ENCODE measurements at regions not wholly inside any gene's neighbourhood (a gene's known extent, or its start where the extent isn't known, plus 50 kb on each side); places are given as distances from the start of the nearest gene placed in this dataset.

GRCh38 chr1:110787328-110788071 is 85.4 kb upstream of the CD53 start:
- Histone ChIP-seq H3K27ac (no peak overlapping the region), H3K4me3 (no peak overlapping the region), H3K9me3 (no peaks in the 10 kb centered on the region), H3K27me3 (peaks cover 5% of the 10 kb centered on the region), H3K4me1 (no peaks in the 10 kb centered on the region), H3K36me3 (no peaks in the 10 kb centered on the region)
- WGBS = 36% methylated on average over 2 of the region's 3 CpGs
- TF ChIP-seq POLR2AphosphoS5 (IDR thresholded peaks at IDR 0.05) = no peak
- TF ChIP-seq EP300 (IDR thresholded peaks at IDR 0.05) = no peak
- no peak for TF ChIP-seq CTCF (IDR thresholded peaks at IDR 0.05)
- no peak for TF ChIP-seq POLR2A (IDR thresholded peaks at IDR 0.05)
- DNase-seq (ENCODE audit: low spot score in 2 of 2) = no peak

- DNase-seq (ENCODE audit: low spot score in 2 of 2) = no peak
- WGBS = 61% methylated on average over 3 of the region's 3 CpGs
- Histone ChIP-seq H3K27ac (no peak overlapping the region), H3K9me3 (no peaks in the 10 kb centered on the region), H3K4me3 (no peak overlapping the region), H3K27me3 (peaks cover 5% of the 10 kb centered on the region), H3K4me1 (no peaks in the 10 kb centered on the region), H3K36me3 (no peaks in the 10 kb centered on the region)
- TF ChIP-seq CTCF (IDR thresholded peaks at IDR 0.05) (no peak), EP300 (IDR thresholded peaks at IDR 0.05) (no peak), POLR2A (IDR thresholded peaks at IDR 0.05) (no peak), POLR2AphosphoS5 (IDR thresholded peaks at IDR 0.05) (no peak)
These were observed 86.1 kb upstream of the CD53 start for GRCh38 chr1:110786802-110787327.

- Histone ChIP-seq H3K27ac (no peak overlapping the region), H3K27me3 (peaks cover 5% of the 10 kb centered on the region), H3K4me3 (no peak overlapping the region), H3K9me3 (no peaks in the 10 kb centered on the region), H3K36me3 (no peaks in the 10 kb centered on the region), H3K4me1 (no peaks in the 10 kb centered on the region)
- no peak for DNase-seq (ENCODE audit: low spot score in 2 of 2)
- WGBS = 50% methylated on average over 2 of the region's 2 CpGs
- TF ChIP-seq CTCF (IDR thresholded peaks at IDR 0.05) (no peak), POLR2AphosphoS5 (IDR thresholded peaks at IDR 0.05) (no peak), EP300 (IDR thresholded peaks at IDR 0.05) (no peak), POLR2A (IDR thresholded peaks at IDR 0.05) (no peak)
These were observed 87.3 kb upstream of the CD53 start for GRCh38 chr1:110785612-110786011.

- 68% methylated on average over 3 of the region's 3 CpGs for WGBS
- TF ChIP-seq EP300 (IDR thresholded peaks at IDR 0.05) (no peak), CTCF (IDR thresholded peaks at IDR 0.05) (no peak), POLR2A (IDR thresholded peaks at IDR 0.05) (no peak), POLR2AphosphoS5 (IDR thresholded peaks at IDR 0.05) (no peak)
- no peaks in the 10 kb centered on the region for H3K4me1 ChIP-seq
These were observed 87.9 kb upstream of the CD53 start for GRCh38 chr1:110785055-110785454.

GRCh38 chr1:110783292-110783918 is 89.5 kb upstream of the CD53 start:
- Histone ChIP-seq H3K4me3 (no peak overlapping the region), H3K27me3 (peaks cover 5% of the 10 kb centered on the region), H3K27ac (no peak overlapping the region), H3K9me3 (no peaks in the 10 kb centered on the region), H3K36me3 (no peaks in the 10 kb centered on the region), H3K4me1 (no peaks in the 10 kb centered on the region)
- no peak for DNase-seq (ENCODE audit: low spot score in 2 of 2)
- WGBS = 1% methylated on average over 5 of the region's 5 CpGs
- no peak for TF ChIP-seq EP300 (IDR thresholded peaks at IDR 0.05)
- peak; percentile 66 to 95 for TF ChIP-seq CTCF (IDR thresholded peaks at IDR 0.05)
- no peak for TF ChIP-seq POLR2AphosphoS5 (IDR thresholded peaks at IDR 0.05)
- TF ChIP-seq POLR2A (IDR thresholded peaks at IDR 0.05) = no peak

More at GRCh38 chr1:110785055-110785454, 87.9 kb upstream of the CD53 start:
- Histone ChIP-seq H3K4me3 (no peak overlapping the region), H3K27ac (no peak overlapping the region), H3K9me3 (no peaks in the 10 kb centered on the region), H3K36me3 (no peaks in the 10 kb centered on the region), H3K27me3 (peaks cover 5% of the 10 kb centered on the region)
- no peak for DNase-seq (ENCODE audit: low spot score in 2 of 2)
